ENCODE measurements at regions not wholly inside any gene's neighbourhood (a gene's known extent, or its start where the extent isn't known, plus 50 kb on each side); places are given as distances from the start of the nearest gene placed in this dataset.

DNA sequence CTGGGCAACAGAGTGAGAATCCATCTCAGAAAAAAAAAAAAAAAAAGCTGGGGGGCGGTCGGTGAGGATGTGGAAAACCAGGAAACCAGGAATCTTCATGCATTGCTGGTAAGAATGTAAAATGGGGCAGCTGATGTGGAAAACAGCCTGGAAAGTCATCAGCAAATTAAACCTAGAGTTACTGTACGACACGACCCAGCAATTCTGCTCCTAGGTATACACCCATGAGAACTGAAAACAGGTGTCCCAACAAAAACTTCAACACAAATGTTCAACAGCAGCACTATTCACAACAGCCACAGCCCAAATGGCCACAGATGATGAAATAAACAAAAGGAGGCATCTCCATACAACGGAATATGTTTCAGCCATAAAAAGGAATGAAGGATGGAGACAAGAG is 97.3 kb downstream of the NCOR2 start:
- TF ChIP-seq, protein P1, sequence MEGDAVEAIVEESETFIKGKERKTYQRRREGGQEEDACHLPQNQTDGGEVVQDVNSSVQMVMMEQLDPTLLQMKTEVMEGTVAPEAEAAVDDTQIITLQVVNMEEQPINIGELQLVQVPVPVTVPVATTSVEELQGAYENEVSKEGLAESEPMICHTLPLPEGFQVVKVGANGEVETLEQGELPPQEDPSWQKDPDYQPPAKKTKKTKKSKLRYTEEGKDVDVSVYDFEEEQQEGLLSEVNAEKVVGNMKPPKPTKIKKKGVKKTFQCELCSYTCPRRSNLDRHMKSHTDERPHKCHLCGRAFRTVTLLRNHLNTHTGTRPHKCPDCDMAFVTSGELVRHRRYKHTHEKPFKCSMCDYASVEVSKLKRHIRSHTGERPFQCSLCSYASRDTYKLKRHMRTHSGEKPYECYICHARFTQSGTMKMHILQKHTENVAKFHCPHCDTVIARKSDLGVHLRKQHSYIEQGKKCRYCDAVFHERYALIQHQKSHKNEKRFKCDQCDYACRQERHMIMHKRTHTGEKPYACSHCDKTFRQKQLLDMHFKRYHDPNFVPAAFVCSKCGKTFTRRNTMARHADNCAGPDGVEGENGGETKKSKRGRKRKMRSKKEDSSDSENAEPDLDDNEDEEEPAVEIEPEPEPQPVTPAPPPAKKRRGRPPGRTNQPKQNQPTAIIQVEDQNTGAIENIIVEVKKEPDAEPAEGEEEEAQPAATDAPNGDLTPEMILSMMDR (IDR thresholded peaks at IDR 0.05), result no peak
- TF ChIP-seq POLR2A (IDR thresholded peaks at IDR 0.05), result no peak

Data from thyroid gland (tissue), 4 donors.